GM23338 (cell line): ENCODE measurements at regions not wholly inside any gene's neighbourhood (a gene's known extent, or its start where the extent isn't known, plus 50 kb on each side); places are given as distances from the start of the nearest gene placed in this dataset.

Experiments used
- ATAC-seq: fragments of 200-7000 bp; cut with Tn5 transposase; 3 replicates; pipeline ENCODE4 v1.9.1; 2020
- DNase-seq: peaks from one replicate; pipeline ENCODE4 v3.0.0-alpha.2; 2015; ENCODE audit warnings: low spot score
- H2AFZ ChIP-seq: fragments of 200-600 bp; sonication (generic); 2 replicates; pipeline ENCODE4 v1.8.0; 2016; ENCODE audit warnings: antibody characterized with exemption, mild to moderate bottlenecking, moderate library complexity
- H3F3A ChIP-seq: fragments of 200-600 bp; sonication (generic); replicated peaks from 2 replicates; pipeline ENCODE4 v1.8.0; 2017; ENCODE audit warnings: antibody characterized with exemption, mixed run types, low read depth
- H3K27ac ChIP-seq: fragments of 200-600 bp; sonication (generic); 2 replicates; pipeline ENCODE4 v1.6.1; 2016; ENCODE audit warnings: low read depth
- H3K27me3 ChIP-seq: fragments of 200-600 bp; sonication (generic); 2 replicates; pipeline ENCODE4 v1.8.0; 2016; ENCODE audit warnings: mild to moderate bottlenecking, mixed run types, moderate library complexity; ENCODE audit not compliant: insufficient read depth
- H3K36me3 ChIP-seq: fragments of 200-600 bp; sonication (generic); 2 replicates; pipeline ENCODE4 v1.8.0; 2016; ENCODE audit warnings: mild to moderate bottlenecking; ENCODE audit not compliant: insufficient read depth
- H3K4me1 ChIP-seq: fragments of 200-600 bp; sonication (generic); 2 replicates; pipeline ENCODE4 v1.8.0; 2016; ENCODE audit warnings: mild to moderate bottlenecking, moderate library complexity; ENCODE audit not compliant: insufficient read depth
- H3K4me2 ChIP-seq: fragments of 200-600 bp; sonication (generic); 2 replicates; pipeline ENCODE4 v1.7.1; 2017; ENCODE audit warnings: mixed run types
- H3K4me3 ChIP-seq: fragments of 200-600 bp; sonication (generic); 2 replicates; pipeline ENCODE4 v1.6.1; 2016; ENCODE audit warnings: mixed run types
- H3K79me2 ChIP-seq: fragments of 200-600 bp; sonication (generic); replicated peaks from 2 replicates; pipeline ENCODE4 v1.8.0; 2017; ENCODE audit warnings: mild to moderate bottlenecking; ENCODE audit not compliant: insufficient read depth
- H3K9me2 ChIP-seq: fragments of 200-600 bp; sonication (generic); 2 replicates; pipeline ENCODE4 v1.8.0; 2017; ENCODE audit not compliant: insufficient read depth
- H4K20me1 ChIP-seq: fragments of 200-600 bp; sonication (generic); replicated peaks from 2 replicates; pipeline ENCODE4 v1.8.0; 2017; ENCODE audit warnings: mild to moderate bottlenecking; ENCODE audit not compliant: insufficient read depth
- H3K27ac Mint-ChIP-seq: 2 replicates; pipeline ENCODE4 v1.8.0; 2020; ENCODE audit warnings: inconsistent platforms, mild to moderate bottlenecking, moderate library complexity, mixed read lengths
- H3K27me3 Mint-ChIP-seq: 3 replicates; pipeline ENCODE4 v1.8.0; 2022; ENCODE audit warnings: low read depth, mild to moderate bottlenecking, moderate library complexity, mixed read lengths, inconsistent platforms; ENCODE audit not compliant: insufficient read depth, poor library complexity
- H3K36me3 Mint-ChIP-seq: 3 replicates; pipeline ENCODE4 v1.8.0; 2021; ENCODE audit warnings: low read depth, mild to moderate bottlenecking, inconsistent platforms, moderate library complexity, mixed read lengths
- H3K4me1 Mint-ChIP-seq: 3 replicates; pipeline ENCODE4 v1.8.0; 2020; ENCODE audit warnings: mild to moderate bottlenecking, inconsistent platforms, mixed read lengths
- H3K4me3 Mint-ChIP-seq: 3 replicates; pipeline ENCODE4 v1.8.0; 2021; ENCODE audit warnings: moderate library complexity, mild to moderate bottlenecking, inconsistent platforms, mixed read lengths
- H3K9me3 Mint-ChIP-seq: 3 replicates; pipeline ENCODE4 v1.8.0; 2020; ENCODE audit warnings: moderate library complexity, mild to moderate bottlenecking, inconsistent platforms, mixed read lengths
- CREB1 ChIP-seq: fragments of 250-450 bp; sonication (Bioruptor Pico); IDR thresholded peaks from 2 replicates; pipeline ENCODE4 v1.5.0; 2020; ENCODE audit warnings: low read depth, mild to moderate bottlenecking, moderate library complexity
- CTCF ChIP-seq, 2 experiments: fragments of 200-600 bp in 1 of 2; sonication (generic) in 1 of 2; conservative IDR thresholded peaks; 2 replicates each; pipeline versions ENCODE4 v1.5.1 to v1.6.1; 2016 to 2017; ENCODE audit warnings: antibody characterized with exemption in 2 of 2, low read depth in 2 of 2, mild to moderate bottlenecking in 2 of 2, moderate library complexity in 1 of 2
- EZH2 ChIP-seq: fragments of 200-600 bp; sonication (generic); IDR thresholded peaks from one replicate; pipeline ENCODE4 v1.8.0; 2017; ENCODE audit warnings: antibody characterized with exemption, mild to moderate bottlenecking, low read depth; ENCODE audit not compliant: unreplicated experiment
- EZH2phosphoT487 ChIP-seq: fragments of 200-600 bp; sonication (generic); IDR thresholded peaks from one replicate; pipeline ENCODE4 v1.8.1; 2018; ENCODE audit warnings: antibody characterized with exemption; ENCODE audit not compliant: unreplicated experiment
- JUNB ChIP-seq: IDR thresholded peaks from one replicate; pipeline ENCODE4 v1.6.1; 2016; ENCODE audit warnings: antibody characterized with exemption; ENCODE audit not compliant: unreplicated experiment
- NANOG ChIP-seq: IDR thresholded peaks from 2 replicates; pipeline ENCODE4 v1.6.1; 2016; ENCODE audit warnings: antibody characterized with exemption, borderline replicate concordance
- POLR2AphosphoS5 ChIP-seq: IDR thresholded peaks from 2 replicates; pipeline ENCODE4 v1.6.1; 2016; ENCODE audit warnings: antibody characterized with exemption, low read depth
- STAT1 ChIP-seq: IDR thresholded peaks from one replicate; pipeline ENCODE4 v1.6.1; 2016; ENCODE audit warnings: antibody characterized with exemption; ENCODE audit not compliant: unreplicated experiment
- ZNF114 ChIP-seq: fragments of 250-450 bp; sonication (Bioruptor Pico); IDR thresholded peaks from 2 replicates; pipeline ENCODE4 v1.5.0; 2020; ENCODE audit warnings: mild to moderate bottlenecking, moderate library complexity
- ZNF331 ChIP-seq: fragments of 250-450 bp; sonication (Bioruptor Pico); IDR thresholded peaks from 2 replicates; pipeline ENCODE4 v1.5.0; 2020; ENCODE audit warnings: low read depth, mild to moderate bottlenecking, moderate library complexity
- TF ChIP-seq, protein P1 (sequence below): IDR thresholded peaks from one replicate; pipeline ENCODE4 v1.6.1; 2018; ENCODE audit warnings: antibody characterized with exemption; ENCODE audit not compliant: unreplicated experiment
- TF ChIP-seq, protein P2 (sequence below): IDR thresholded peaks from 2 replicates; pipeline ENCODE4 v1.6.1; 2016; ENCODE audit warnings: antibody characterized with exemption

DNA sequence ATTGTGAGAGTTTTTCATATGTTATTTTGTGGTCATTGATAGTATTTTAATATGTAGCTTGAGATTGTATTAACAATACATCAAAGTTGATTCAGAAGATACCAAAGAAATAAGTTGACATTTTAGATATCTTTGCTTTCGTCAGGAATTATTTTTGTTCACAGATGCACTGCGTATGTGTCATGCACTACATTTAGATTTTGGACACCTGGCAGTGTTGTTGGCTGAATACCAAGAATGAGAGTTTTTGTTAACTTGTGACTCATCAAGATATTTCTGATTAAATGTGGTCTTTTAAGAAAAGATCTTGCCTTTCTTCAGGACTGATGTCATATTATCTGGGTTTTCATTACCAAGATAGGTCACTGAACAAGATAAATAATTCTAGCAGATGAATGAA is 633.4 kb downstream of the CENPC start (continued):
- TF ChIP-seq, protein P1, sequence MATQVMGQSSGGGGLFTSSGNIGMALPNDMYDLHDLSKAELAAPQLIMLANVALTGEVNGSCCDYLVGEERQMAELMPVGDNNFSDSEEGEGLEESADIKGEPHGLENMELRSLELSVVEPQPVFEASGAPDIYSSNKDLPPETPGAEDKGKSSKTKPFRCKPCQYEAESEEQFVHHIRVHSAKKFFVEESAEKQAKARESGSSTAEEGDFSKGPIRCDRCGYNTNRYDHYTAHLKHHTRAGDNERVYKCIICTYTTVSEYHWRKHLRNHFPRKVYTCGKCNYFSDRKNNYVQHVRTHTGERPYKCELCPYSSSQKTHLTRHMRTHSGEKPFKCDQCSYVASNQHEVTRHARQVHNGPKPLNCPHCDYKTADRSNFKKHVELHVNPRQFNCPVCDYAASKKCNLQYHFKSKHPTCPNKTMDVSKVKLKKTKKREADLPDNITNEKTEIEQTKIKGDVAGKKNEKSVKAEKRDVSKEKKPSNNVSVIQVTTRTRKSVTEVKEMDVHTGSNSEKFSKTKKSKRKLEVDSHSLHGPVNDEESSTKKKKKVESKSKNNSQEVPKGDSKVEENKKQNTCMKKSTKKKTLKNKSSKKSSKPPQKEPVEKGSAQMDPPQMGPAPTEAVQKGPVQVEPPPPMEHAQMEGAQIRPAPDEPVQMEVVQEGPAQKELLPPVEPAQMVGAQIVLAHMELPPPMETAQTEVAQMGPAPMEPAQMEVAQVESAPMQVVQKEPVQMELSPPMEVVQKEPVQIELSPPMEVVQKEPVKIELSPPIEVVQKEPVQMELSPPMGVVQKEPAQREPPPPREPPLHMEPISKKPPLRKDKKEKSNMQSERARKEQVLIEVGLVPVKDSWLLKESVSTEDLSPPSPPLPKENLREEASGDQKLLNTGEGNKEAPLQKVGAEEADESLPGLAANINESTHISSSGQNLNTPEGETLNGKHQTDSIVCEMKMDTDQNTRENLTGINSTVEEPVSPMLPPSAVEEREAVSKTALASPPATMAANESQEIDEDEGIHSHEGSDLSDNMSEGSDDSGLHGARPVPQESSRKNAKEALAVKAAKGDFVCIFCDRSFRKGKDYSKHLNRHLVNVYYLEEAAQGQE = no peak
- TF ChIP-seq CTCF (conservative IDR thresholded peaks at IDR 0.05; ENCODE audit: low read depth in 2 of 2) (no peak), STAT1 (no peak), ZNF331 (CRISPR knock-in tag) (no peak), CREB1 (no peak), ZNF114 (CRISPR knock-in tag) (no peak), POLR2AphosphoS5 (no peak)

DNA sequence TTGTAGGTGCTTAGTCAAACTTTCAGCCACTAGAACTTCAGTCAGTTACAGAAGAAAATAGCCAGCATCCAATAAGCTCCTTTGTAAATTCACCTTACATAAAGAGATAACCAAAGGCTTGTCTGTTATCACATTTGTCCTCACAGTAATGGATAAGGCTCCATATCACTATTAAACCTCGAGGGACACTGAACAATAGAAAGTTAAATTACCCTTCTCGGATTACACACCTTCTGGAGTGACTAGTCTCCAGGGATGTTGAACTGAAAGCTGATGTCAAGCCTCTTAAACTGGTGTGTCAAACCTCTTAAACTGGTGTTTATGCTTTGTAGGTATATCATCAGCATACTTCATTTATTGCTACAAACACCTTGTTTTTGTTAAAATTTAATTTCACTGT is 639.0 kb downstream of the CENPC start:
- H3K36me3 Mint-ChIP-seq = no peaks in the 10 kb centered on the region
- H3K9me3 Mint-ChIP-seq = no peaks in the 10 kb centered on the region
- ATAC-seq = peak; percentile 53
- no peaks in the 10 kb centered on the region for H3F3A ChIP-seq
- no peak overlapping the region for H3K4me2 ChIP-seq
- no peak overlapping the region for H2AFZ ChIP-seq
- peak; percentile 55 for DNase-seq
- H4K20me1 ChIP-seq = no peaks in the 10 kb centered on the region
- peaks cover 1% of the 10 kb centered on the region for H3K27me3 Mint-ChIP-seq
- no peaks in the 10 kb centered on the region for H3K9me2 ChIP-seq
- H3K27ac ChIP-seq = no peak overlapping the region
- H3K4me1 ChIP-seq = no peaks in the 10 kb centered on the region
- no peak overlapping the region for H3K4me3 ChIP-seq
- no peaks in the 10 kb centered on the region for H3K36me3 ChIP-seq
- no peak overlapping the region for H3K27ac Mint-ChIP-seq
- no peak overlapping the region for H3K4me3 Mint-ChIP-seq
- H3K27me3 ChIP-seq = no peaks in the 10 kb centered on the region
- H3K79me2 ChIP-seq = no peaks in the 10 kb centered on the region
- peaks cover 3% of the 10 kb centered on the region; the same call in 2 of the 3 replicates for H3K4me1 Mint-ChIP-seq
- TF ChIP-seq EZH2 = no peak
- TF ChIP-seq, protein P2, sequence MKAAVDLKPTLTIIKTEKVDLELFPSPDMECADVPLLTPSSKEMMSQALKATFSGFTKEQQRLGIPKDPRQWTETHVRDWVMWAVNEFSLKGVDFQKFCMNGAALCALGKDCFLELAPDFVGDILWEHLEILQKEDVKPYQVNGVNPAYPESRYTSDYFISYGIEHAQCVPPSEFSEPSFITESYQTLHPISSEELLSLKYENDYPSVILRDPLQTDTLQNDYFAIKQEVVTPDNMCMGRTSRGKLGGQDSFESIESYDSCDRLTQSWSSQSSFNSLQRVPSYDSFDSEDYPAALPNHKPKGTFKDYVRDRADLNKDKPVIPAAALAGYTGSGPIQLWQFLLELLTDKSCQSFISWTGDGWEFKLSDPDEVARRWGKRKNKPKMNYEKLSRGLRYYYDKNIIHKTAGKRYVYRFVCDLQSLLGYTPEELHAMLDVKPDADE = no peak
- TF ChIP-seq, protein P1 = no peak
- TF ChIP-seq JUNB = no peak
- TF ChIP-seq ZNF114 (CRISPR knock-in tag) = no peak
- TF ChIP-seq POLR2AphosphoS5 = no peak
- no peak for TF ChIP-seq CREB1
- TF ChIP-seq STAT1 = no peak
- no peak for TF ChIP-seq CTCF (conservative IDR thresholded peaks at IDR 0.05; ENCODE audit: low read depth in 2 of 2)
- TF ChIP-seq NANOG = no peak
- TF ChIP-seq EZH2phosphoT487 = no peak
